Activated CD4-positive, alpha-beta T cell treated with anti-CD3 and anti-CD28 coated beads for 4 hours (primary cell): ENCODE measurements at regions not wholly inside any gene's neighbourhood (a gene's known extent, or its start where the extent isn't known, plus 50 kb on each side); places are given as distances from the start of the nearest gene placed in this dataset.

Source experiments
- DNase-seq, 2 donors: peaks; one replicate each; pipeline ENCODE4 v3.0.0-alpha.2; 2020

GRCh38 chr17:73936908-73937627 lies 266.4 kb upstream of the RPL38 start:
- DNase-seq = no peak

GRCh38 chr17:73938706-73939105 lies 264.8 kb upstream of the RPL38 start:
- DNase-seq = no peak

DNA sequence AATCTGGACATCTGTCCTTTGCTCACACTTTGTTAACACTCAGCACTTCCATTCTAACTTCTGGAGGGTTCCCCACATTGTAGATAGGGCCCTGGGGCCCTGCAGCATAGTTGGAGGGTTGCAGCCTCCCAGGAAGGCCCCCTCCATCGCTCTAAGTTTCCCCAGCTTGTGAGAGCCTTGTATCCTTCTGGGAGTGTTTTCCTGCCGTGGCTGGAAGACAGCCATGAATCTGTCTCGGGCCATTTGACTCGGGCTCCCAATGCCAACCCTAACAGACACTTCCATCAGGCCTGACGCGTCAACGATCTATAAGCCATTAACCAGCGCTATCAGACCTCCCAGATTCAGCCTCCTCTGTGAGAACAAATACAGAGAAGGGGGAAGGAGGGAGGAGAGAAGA lies 263.7 kb upstream of the RPL38 start:
- no peak for DNase-seq

- DNase-seq = no peak
Observed at GRCh38 chr17:73940511-73940910, 263.0 kb upstream of the RPL38 start.

GRCh38 chr17:73941919-73942530 lies 261.5 kb upstream of the RPL38 start:
- DNase-seq = no peak

GRCh38 chr17:73942703-73943415 lies 260.6 kb upstream of the RPL38 start:
- no peak for DNase-seq

DNA sequence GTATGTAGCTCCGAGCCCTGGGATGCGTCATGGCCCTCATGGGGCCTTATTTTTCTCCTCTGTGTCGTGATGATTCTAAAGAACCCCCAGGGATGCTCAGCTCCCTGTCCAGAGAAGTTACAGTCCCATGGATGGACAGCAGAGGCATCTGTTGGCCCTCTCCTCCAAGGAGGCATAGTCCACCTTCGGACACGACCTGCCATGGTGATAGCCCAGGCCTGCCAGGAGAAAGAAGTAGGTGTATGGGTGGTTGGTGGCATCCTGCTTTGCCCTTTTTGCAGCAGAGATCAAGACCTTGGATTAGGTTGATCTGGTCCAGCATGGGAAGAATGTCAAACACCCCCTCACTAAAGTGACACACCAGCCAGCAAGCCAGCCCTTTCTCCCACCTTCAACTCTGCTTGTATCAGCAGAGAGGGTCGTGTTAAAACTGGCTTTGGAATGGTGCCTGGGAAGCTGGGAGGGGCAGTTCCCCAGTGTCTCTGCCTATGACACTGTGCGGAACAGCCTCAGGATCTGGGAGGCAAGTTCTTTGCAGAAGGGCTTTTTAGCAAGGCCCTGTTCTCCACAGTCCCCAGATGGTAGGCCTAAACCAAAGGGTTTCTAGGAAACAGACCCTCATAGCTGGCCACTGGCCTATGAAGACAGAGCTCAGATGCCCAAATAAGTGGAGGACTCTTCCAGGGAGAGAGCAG lies 259.9 kb upstream of the RPL38 start:
- DNase-seq = no peak

DNA sequence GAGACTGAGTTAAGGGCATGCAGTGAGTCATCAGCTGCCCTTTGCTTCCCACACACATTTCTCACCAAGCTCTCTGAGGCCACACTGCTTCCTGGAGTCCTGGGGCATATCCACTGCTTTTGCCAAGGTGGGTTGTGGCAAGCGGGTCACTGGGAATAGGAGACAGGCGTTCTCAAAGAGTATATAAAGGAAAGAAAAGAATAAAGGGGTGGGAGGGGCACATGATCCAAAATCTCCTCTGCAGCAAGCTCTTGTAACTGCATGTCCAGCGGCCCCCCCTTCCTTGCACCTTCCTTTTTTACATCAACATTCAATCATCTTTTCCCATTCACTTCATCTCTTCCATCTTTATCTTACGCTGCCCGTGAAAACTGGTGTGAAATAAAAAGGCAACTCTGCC lies 259.1 kb upstream of the RPL38 start:
- no peak for DNase-seq

GRCh38 chr17:73947281-73947965 lies 256.1 kb upstream of the RPL38 start:
- DNase-seq = no peak

DNA sequence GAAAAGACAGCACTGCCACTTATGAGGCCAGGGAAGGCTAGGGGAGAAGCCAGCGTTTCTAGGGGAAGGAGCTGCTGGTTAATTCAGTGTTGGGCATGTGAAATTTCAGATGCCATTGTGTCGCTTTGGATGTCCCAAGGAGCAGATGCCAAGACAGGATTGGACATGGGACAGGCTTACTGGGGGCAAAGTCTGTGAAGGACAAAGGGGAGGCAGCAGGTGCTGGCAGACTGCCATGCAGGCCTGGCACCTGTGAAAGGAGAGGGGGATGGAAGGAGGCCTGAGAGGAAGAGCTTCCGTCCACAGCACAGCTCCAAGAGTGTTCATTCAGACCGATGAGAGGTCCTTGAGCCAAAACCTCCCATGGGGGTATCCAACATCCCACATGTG lies 255.5 kb upstream of the RPL38 start:
- DNase-seq = no peak

DNA sequence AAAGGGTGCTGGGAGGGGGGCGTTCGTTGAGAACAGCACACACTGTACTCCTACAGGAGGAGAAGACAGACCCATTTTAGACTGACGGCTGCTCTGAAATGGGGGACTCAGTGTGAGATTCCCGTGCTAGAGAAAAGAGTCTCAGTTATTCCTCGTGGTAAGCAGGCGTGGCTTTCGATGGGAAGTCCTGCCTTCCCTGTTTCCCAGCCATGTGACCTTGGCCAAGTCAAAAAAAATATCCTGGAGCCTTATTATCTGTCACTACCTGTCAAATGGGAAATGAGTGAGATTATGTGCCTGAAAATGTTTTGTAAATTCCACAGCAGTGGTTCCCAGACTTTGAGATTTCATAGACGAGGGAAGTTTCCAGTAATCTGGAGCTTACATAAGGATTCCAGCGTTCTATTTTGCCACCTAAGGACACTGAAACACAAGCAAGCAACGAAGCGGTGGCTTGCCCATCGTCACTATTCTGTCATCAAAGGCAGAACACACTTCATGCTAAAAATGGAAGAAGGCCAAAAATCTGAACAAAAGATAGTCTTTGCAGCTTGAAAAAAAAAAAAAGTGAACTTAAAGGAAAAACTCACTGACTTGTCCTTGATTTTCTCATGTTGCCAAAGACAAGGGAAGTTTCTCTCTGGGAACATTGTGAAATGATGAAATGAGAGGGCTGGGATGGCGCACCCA lies 253.4 kb upstream of the RPL38 start:
- DNase-seq = no peak

DNA sequence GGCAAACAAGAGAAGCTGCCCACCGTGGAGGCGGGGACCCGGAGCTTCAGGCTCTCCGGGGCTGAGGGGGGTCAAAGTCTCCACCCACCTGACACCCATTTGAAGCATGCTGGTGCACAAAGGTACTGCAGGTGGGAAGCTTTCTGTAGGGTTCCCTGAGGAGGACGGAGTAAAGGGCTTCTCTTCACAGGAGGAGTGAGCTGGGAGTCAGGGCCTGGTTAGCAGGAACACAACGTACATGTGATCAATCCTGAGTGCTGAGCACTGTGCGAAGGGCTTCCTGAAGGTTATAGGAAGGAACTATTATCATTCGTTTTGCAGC lies 252.9 kb upstream of the RPL38 start:
- DNase-seq = no peak

- no peak for DNase-seq
Observed at GRCh38 chr17:73952082-73952479, 251.4 kb upstream of the RPL38 start.

GRCh38 chr17:73952480-73953205 lies 250.8 kb upstream of the RPL38 start:
- DNase-seq = peak; percentile 6 to 24

DNA sequence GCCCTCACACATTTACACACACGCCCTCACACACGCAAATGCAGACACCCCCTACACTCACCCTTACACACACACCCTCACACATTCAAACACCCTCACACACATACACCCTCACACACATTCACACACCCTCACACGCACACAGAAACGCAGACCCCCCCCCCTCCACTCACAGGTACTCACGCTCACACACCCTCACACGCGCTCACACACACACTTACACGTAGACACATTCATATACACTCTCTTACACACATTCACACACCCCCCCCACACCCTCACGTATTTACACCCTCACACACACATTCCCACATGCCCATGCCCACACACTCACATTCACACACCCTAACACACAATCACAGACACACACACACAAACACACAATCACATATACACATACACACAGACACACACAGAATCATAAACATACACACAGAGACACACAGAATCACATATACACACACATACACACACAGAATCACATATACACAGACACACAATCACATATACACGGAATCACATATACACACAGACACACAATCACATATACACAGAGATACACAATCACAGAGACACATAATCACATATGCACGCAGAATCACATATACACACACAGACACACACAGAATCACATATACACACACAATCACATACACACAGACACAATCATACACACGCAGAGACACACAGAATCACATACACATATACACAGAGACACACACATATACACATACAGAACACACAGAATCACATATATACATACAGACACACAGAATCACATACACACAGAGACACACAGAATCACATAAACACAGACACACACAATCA lies 250.1 kb upstream of the RPL38 start:
- no peak for DNase-seq

- DNase-seq = no peak
Observed at GRCh38 chr17:73954951-73955350, 248.5 kb upstream of the RPL38 start.

GRCh38 chr17:73955616-73956015 lies 247.9 kb upstream of the RPL38 start:
- no peak for DNase-seq

- no peak for DNase-seq
Observed at GRCh38 chr17:73956169-73956568, 247.3 kb upstream of the RPL38 start.

- DNase-seq = peak; percentile 21 to 61
Observed at GRCh38 chr17:73956595-73957465, 246.6 kb upstream of the RPL38 start.

DNA sequence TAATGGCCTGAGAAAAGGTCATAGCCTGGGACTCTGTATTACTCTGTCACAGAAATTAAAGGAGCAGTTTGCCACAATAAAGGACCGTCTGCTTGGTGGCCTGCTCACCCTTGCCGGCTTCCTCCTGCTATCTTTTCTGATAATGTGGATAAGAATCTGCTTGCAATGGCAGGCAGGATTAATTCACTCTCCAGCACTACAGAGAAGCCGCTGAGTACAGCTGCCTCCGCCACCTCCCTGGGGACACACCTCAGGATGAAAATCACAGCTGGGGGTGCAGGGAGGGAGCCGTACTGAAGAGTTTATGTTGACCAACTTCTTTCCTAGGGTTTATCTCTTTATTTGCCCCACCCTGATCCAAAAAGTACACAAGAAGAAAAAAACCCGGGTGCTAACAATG lies 245.9 kb upstream of the RPL38 start:
- no peak for DNase-seq
